ENCODE measurements at regions not wholly inside any gene's neighbourhood (a gene's known extent, or its start where the extent isn't known, plus 50 kb on each side); places are given as distances from the start of the nearest gene placed in this dataset.

DNA sequence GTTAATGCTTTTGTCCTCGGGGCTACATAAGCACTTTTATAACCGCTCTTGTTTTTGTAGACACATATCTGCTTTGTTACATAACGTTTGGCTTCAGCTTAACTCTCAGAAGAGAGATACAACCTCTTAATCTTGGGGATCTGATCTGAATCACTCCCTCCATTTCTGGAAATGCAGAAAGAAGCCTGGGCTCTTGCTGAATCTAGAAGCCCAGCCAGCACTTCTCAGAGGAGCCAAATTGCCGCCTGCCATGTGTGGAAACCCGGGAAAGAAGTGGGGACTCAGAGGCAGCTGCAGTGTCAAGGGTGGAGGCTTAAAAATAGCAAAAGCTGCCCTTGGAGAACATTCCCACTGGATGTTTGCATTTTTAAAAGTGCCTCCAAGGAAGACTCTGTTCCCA is 69.3 kb upstream of the LDB2 start:
- no peak for TF ChIP-seq EP300 (IDR thresholded peaks at IDR 0.05)
- TF ChIP-seq, protein P1, sequence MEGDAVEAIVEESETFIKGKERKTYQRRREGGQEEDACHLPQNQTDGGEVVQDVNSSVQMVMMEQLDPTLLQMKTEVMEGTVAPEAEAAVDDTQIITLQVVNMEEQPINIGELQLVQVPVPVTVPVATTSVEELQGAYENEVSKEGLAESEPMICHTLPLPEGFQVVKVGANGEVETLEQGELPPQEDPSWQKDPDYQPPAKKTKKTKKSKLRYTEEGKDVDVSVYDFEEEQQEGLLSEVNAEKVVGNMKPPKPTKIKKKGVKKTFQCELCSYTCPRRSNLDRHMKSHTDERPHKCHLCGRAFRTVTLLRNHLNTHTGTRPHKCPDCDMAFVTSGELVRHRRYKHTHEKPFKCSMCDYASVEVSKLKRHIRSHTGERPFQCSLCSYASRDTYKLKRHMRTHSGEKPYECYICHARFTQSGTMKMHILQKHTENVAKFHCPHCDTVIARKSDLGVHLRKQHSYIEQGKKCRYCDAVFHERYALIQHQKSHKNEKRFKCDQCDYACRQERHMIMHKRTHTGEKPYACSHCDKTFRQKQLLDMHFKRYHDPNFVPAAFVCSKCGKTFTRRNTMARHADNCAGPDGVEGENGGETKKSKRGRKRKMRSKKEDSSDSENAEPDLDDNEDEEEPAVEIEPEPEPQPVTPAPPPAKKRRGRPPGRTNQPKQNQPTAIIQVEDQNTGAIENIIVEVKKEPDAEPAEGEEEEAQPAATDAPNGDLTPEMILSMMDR (IDR thresholded peaks at IDR 0.05), result no peak
- TF ChIP-seq POLR2A (IDR thresholded peaks at IDR 0.05), result no peak
- no peak for TF ChIP-seq POLR2AphosphoS5 (IDR thresholded peaks at IDR 0.05)

All from suprapubic skin (tissue), 4 donors.